PC-9 (cell line): ENCODE measurements at regions not wholly inside any gene's neighbourhood (a gene's known extent, or its start where the extent isn't known, plus 50 kb on each side); places are given as distances from the start of the nearest gene placed in this dataset.

Source experiments
- BruUV-seq: library from RNA; stranded (reverse); fragments of 400-500 nt; replicated peaks from 2 replicates; lab custom pipeline; 2021; lab: Mats Ljungman, UMichigan
- CTCF ChIA-PET: fragments of 300-600 bp; sonication (Branson Sonifier 250); formaldehyde crosslinking; loops from one replicate; lab custom pipeline; 2022; ENCODE audit warnings: antibody characterized with exemption; lab: Charles Lee
- POLR2A ChIA-PET: fragments of 300-600 bp; sonication (Branson Sonifier 250); formaldehyde crosslinking; loops from one replicate; lab custom pipeline; 2022; ENCODE audit warnings: antibody characterized with exemption; ENCODE audit not compliant: unreplicated experiment; lab: Charles Lee
- DNase-seq, 2 experiments: peaks; one replicate each; pipeline versions ENCODE4 v3.0.0 to v3.0.0-alpha.2; 2015 to 2022; ENCODE audit warnings: mixed read lengths in 1 of 2
- H2AFZ ChIP-seq: fragments of 200-600 bp; sonication (generic); 2 replicates; pipeline ENCODE4 v1.8.1; 2017; ENCODE audit warnings: antibody characterized with exemption
- H3F3A ChIP-seq: fragments of 200-600 bp; sonication (generic); 2 replicates; pipeline ENCODE4 v1.8.1; 2017; ENCODE audit warnings: antibody characterized with exemption, mild to moderate bottlenecking, low read depth; ENCODE audit not compliant: insufficient read depth
- H3K27ac ChIP-seq: fragments of 200-600 bp; sonication (generic); 2 replicates; pipeline ENCODE4 v1.6.1; 2016; ENCODE audit warnings: mixed run types
- H3K27me3 ChIP-seq: fragments of 200-600 bp; sonication (generic); 2 replicates; pipeline ENCODE4 v1.6.1; 2016; ENCODE audit warnings: low read depth, mixed run types; ENCODE audit not compliant: insufficient read depth
- H3K36me3 ChIP-seq: fragments of 200-600 bp; sonication (generic); 2 replicates; pipeline ENCODE4 v1.6.1; 2016; ENCODE audit warnings: low read depth, mixed run types
- H3K4me1 ChIP-seq: fragments of 200-600 bp; sonication (generic); replicated peaks from 2 replicates; pipeline ENCODE4 v1.6.1; 2016; ENCODE audit warnings: mixed run types; ENCODE audit not compliant: insufficient read depth
- H3K4me2 ChIP-seq: fragments of 200-600 bp; sonication (generic); 2 replicates; pipeline ENCODE4 v1.6.1; 2017; ENCODE audit warnings: mixed run types
- H3K4me3 ChIP-seq: fragments of 200-600 bp; sonication (generic); 2 replicates; pipeline ENCODE4 v1.6.1; 2016; ENCODE audit warnings: mixed run types
- H3K79me2 ChIP-seq: fragments of 200-600 bp; sonication (generic); 2 replicates; pipeline ENCODE4 v1.6.1; 2017; ENCODE audit warnings: low read depth, mixed run types
- H3K9me2 ChIP-seq: fragments of 200-600 bp; sonication (generic); 2 replicates; pipeline ENCODE4 v1.8.1; 2017; ENCODE audit warnings: mild to moderate bottlenecking; ENCODE audit not compliant: insufficient read depth
- H3K9me3 ChIP-seq: fragments of 200-600 bp; sonication (generic); 2 replicates; pipeline ENCODE4 v1.8.1; 2016; ENCODE audit warnings: low read depth; ENCODE audit not compliant: insufficient read depth
- H4K20me1 ChIP-seq: fragments of 200-600 bp; sonication (generic); 2 replicates; pipeline ENCODE4 v1.8.1; 2017; ENCODE audit not compliant: insufficient read depth
- CTCF ChIP-seq: fragments of 200-600 bp; sonication (generic); conservative IDR thresholded peaks from 2 replicates; pipeline ENCODE4 v1.6.1; 2017; ENCODE audit warnings: mixed run types, antibody characterized with exemption, mild to moderate bottlenecking, moderate library complexity
- EZH2 ChIP-seq: fragments of 200-600 bp; sonication (generic); IDR thresholded peaks from 2 replicates; pipeline ENCODE4 v1.8.0; 2017; ENCODE audit warnings: antibody characterized with exemption, low read depth
- intact Hi-C: fragments of 100-400 bp; cut with micrococcal nuclease; formaldehyde crosslinking; loops from one replicate; pipeline ENCODE4 v1.10.0; 2022; ENCODE audit not compliant: unreplicated experiment

GRCh38 chr3:167958141-167958540 lies 137.6 kb downstream of the GOLIM4 start:
- BruUV-seq: no TSS peak
- intact Hi-C loops: no loop called here
- H4K20me1 ChIP-seq: no peaks in the 10 kb centered on the region
- no peak for DNase-seq
- no peaks in the 10 kb centered on the region for H3K9me2 ChIP-seq
- no peak overlapping the region for H3K27ac ChIP-seq
- POLR2A ChIA-PET: no interaction called here
- TF ChIP-seq EZH2: no peak
- H3F3A ChIP-seq: no peaks in the 10 kb centered on the region
- H3K4me1 ChIP-seq: no peaks in the 10 kb centered on the region
- H3K4me2 ChIP-seq: no peak overlapping the region
- H3K9me3 ChIP-seq: no peaks in the 10 kb centered on the region
- no peaks in the 10 kb centered on the region for H3K27me3 ChIP-seq
- H3K79me2 ChIP-seq: no peaks in the 10 kb centered on the region
- H2AFZ ChIP-seq: no peak overlapping the region
- CTCF ChIA-PET: no interaction called here
- no peak overlapping the region for H3K4me3 ChIP-seq
- H3K36me3 ChIP-seq: no peaks in the 10 kb centered on the region

- Histone ChIP-seq H3K4me3 (no peak overlapping the region), H3K27ac (no peak overlapping the region), H3K9me3 (no peaks in the 10 kb centered on the region), H3K9me2 (no peaks in the 10 kb centered on the region), H4K20me1 (no peaks in the 10 kb centered on the region), H3K4me1 (no peaks in the 10 kb centered on the region), H2AFZ (no peak overlapping the region), H3K27me3 (no peaks in the 10 kb centered on the region), H3K79me2 (no peaks in the 10 kb centered on the region), H3K36me3 (no peaks in the 10 kb centered on the region), H3K4me2 (no peak overlapping the region), H3F3A (no peaks in the 10 kb centered on the region)
- BruUV-seq: no TSS peak
- TF ChIP-seq CTCF (no peak), EZH2 (no peak)
- POLR2A ChIA-PET: no interaction called here
- CTCF ChIA-PET: no interaction called here
- intact Hi-C loops: no loop called here
- DNase-seq: no peak
Measured at GRCh38 chr3:167952969-167953368, 142.8 kb downstream of the GOLIM4 start.

GRCh38 chr3:167950212-167950611 lies 145.5 kb downstream of the GOLIM4 start:
- H3K4me3 ChIP-seq: no peak overlapping the region
- POLR2A ChIA-PET: no interaction called here
- intact Hi-C loops: no loop called here
- TF ChIP-seq EZH2 (no peak), CTCF (no peak)
- no TSS peak for BruUV-seq
- CTCF ChIA-PET: interaction anchor here (0.7 kb wide), 1 partner anchor 91 kb away, joined by 3 read pairs; no protein-coding TSS in a partner anchor
- no peaks in the 10 kb centered on the region for H3K4me1 ChIP-seq
- H4K20me1 ChIP-seq: no peaks in the 10 kb centered on the region
- no peak overlapping the region for H3K4me2 ChIP-seq
- no peaks in the 10 kb centered on the region for H3K36me3 ChIP-seq
- no peak overlapping the region for H3K27ac ChIP-seq
- no peaks in the 10 kb centered on the region for H3K79me2 ChIP-seq
- no peaks in the 10 kb centered on the region for H3K27me3 ChIP-seq
- H3K9me2 ChIP-seq: no peaks in the 10 kb centered on the region
- no peak for DNase-seq
- no peaks in the 10 kb centered on the region for H3K9me3 ChIP-seq
- H3F3A ChIP-seq: no peaks in the 10 kb centered on the region
- no peak overlapping the region for H2AFZ ChIP-seq
